ENCODE measurements at regions not wholly inside any gene's neighbourhood (a gene's known extent, or its start where the extent isn't known, plus 50 kb on each side); places are given as distances from the start of the nearest gene placed in this dataset.

- DNase-seq: no peak
Observed at GRCh38 chr21:22961258-22961657, 1963.0 kb downstream of the NCAM2 start.

DNA sequence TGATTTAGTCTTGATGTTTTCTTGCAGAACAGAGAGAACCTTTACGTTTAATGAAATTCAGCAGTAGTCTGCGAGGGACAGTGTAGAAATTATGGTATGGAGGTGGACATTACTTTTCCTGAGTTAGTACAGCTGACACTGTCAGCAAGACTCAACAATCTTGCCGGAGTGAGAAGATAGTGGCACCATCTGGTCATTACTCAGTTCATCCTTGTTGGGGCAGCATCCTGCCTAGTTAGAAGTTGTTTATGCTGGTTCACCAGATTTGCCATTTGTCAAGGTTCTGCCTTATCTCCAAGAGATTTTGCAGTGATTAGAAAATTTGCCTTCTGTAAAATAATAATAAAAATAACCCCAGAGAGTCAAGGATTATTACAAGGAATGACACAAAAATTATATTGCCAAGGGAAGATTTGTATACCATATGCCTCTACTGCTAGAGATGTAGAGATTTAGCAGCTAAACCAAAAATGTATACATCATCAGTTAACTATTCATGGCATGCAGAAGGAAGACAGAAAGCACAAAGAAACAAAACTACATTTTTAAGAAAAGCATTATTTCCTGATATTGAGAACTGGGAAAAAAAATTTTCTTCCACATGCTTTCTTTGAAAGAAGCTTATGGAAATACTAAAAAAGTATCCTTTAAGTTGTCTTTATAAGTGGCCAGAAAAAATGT lies 1967.4 kb downstream of the NCAM2 start:
- DNase-seq: peak; percentile 63

GRCh38 chr21:22981819-22982218 lies 1983.6 kb downstream of the NCAM2 start:
- no peak for DNase-seq

GRCh38 chr21:22993144-22993543 lies 1994.9 kb downstream of the NCAM2 start:
- no peak for DNase-seq

DNA sequence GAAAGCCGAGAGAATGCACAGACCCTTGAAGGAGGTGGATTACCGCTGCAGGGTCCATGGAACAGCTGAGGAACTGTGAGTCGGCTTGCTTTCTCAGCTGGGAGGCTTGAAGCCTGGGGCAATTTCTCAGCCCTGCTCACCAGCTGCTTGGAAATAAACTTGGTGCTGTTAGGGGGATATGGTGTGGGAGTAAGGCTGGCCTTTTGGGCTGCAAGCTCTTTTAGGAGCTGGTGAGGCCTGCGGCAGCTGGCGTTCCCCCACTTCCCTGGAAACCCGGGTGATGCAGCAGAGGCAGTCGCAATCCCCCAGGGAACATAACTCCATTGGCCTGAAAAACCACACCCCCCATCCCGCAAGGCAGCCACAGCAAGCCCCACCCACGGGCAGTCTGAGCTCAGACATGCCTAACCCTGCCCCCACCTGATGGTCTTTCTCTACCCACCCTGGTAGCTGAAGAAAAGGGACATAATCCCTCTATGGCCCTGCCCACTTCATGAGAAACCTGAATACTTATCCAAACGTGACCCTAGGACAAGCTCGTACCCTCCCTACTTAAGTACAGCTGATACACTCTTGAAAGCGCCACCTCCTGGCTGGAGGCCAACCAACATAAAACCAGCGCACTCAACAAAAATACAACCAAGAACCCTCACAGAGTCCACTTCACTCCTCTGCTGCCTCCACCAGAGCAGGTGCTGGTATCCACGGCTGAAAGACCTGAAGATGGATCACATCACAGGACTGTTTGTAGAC lies 1995.8 kb downstream of the NCAM2 start:
- no peak for DNase-seq

DNA sequence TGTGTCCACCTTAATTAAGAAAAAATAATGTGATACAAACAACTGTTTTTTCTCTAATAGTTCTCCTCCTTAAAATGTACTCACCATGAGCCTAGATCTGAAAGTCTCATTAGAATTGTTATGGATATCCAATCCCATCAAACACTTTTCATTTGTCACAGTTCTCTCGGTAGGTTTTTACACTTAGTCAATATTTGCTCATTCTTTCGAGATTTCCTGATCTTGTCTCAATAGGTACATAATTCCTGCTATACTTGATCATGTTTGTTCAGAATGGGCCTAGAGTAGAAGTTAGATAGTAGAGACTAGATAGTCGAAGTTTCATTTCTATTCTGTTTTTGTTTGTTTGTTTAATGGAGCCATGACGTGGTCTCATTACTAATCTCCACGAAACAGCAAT lies 2005.7 kb downstream of the NCAM2 start:
- DNase-seq: no peak

GRCh38 chr21:23008601-23009202 lies 2010.5 kb downstream of the NCAM2 start:
- no peak for DNase-seq

DNA sequence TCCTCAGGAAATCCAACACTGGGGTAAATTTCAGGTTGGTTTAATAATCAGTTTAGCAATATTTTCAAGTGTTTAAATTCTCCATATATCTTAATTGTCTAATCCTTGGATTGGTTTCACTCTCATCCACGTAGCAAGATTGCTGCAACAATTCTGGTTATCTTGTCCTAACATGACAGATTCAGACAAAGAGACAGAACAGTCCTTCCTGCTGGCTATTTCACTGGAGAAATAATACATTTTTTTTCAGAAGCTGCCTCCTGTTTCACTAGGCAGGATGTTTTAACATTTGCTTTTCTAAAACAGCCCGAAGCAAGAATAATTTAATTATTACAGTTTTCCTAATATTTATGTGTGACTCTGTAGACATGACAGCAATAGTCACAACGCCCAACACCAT lies 2011.2 kb downstream of the NCAM2 start:
- DNase-seq: no peak

DNA sequence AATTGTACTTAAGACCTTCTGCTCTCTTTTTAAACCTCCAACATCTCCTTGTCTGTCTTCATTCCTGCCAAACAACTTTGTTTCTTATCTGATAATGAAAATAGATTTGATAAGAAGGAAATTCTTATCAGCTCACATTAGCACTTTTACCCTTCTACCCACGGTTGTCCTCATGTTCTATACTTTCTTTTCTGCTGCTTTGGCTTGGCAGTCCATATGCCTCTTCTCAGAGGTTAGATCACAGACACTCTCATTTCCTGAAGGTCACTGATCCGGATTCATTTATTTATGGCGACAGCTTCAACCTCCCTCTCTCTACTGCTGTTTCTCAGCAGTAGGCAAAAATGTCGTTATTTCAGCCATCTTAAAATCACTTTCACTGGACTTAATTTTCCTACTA lies 2015.8 kb downstream of the NCAM2 start:
- DNase-seq: no peak

- peak; percentile 19 for DNase-seq
Observed at GRCh38 chr21:23016617-23017016, 2018.4 kb downstream of the NCAM2 start.

DNA sequence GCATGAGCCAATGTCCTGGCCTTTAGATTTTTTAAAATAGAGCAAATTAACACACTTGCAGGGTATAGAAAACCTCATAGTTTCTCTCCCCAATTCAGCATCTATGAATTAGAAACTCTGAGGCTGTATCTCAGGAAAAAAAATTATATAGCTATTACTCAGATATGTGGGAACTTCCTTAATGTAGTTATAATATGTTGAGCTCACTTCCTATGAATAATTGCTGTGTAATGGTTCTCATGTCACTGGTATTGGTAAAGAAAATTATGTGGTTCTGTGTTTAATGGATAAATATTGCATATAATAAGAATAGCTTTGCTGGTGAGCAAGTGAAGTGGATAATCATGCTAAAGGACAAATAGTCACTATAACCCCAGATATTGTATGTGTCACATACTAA lies 2019.8 kb downstream of the NCAM2 start:
- peak; percentile 30 for DNase-seq

GRCh38 chr21:23020969-23021368 lies 2022.8 kb downstream of the NCAM2 start:
- no peak for DNase-seq

- DNase-seq: no peak
Observed at GRCh38 chr21:23021481-23021880, 2023.3 kb downstream of the NCAM2 start.

DNA sequence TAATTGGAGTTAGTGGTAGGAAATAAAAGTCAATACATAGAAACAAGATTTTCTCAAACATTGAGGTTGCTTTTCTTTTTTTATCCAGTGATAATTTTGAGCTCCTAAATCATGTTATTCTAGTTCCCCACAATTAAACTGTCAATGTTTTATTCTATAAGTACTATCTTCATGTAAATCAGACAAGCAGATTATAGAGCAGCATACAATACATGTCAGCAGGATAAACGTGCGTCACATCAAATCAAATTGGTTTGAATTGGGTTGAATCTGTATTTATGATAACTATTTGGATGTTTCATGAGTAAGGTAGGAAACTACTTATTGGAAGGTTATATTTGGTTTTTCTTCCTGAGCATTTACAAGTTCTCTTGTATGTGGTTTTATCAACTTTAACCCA lies 2028.7 kb downstream of the NCAM2 start:
- DNase-seq: no peak

- no peak for DNase-seq
Observed at GRCh38 chr21:23039846-23040245, 2041.6 kb downstream of the NCAM2 start.

DNA sequence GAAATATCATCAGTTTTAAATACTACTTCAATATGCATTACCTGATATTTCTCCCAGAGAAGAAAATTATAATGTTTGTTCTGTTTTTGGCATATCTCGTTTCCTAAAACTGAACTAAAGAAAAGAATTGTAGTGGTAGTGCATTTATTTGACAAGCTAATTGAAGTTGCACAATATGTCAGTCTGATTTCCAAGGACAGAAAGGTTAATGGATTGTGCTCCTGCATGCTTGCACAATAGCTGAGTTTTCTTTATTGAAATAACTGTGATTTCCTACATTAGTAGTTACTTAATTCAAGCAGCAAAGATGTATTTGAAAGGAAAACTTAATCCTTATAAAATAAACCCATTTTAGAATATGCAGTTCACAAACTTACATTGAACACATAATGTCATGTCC lies 2047.7 kb downstream of the NCAM2 start:
- no peak for DNase-seq

DNA sequence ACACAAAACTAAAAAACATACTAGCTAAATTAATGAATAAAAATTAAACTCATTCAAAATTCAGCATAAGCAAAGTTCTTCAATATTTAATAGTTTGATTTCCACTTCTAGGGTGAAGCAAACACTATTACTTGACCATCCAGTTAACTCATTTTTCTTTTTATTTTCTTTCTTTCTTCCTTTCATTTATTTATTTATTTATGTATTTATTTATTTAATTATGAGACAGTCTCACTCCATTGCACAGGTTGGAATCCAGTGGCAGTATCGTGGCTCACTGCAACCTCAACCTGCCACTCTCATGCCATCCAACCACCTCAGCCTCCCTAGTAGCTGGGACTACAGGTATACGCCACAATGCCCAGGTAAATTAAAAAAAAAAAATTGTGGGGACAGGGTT lies 2069.5 kb downstream of the NCAM2 start:
- DNase-seq: no peak

- no peak for DNase-seq
Observed at GRCh38 chr21:23083242-23083641, 2085.0 kb downstream of the NCAM2 start.

GRCh38 chr21:23093259-23093658 lies 2095.1 kb downstream of the NCAM2 start:
- no peak for DNase-seq

DNA sequence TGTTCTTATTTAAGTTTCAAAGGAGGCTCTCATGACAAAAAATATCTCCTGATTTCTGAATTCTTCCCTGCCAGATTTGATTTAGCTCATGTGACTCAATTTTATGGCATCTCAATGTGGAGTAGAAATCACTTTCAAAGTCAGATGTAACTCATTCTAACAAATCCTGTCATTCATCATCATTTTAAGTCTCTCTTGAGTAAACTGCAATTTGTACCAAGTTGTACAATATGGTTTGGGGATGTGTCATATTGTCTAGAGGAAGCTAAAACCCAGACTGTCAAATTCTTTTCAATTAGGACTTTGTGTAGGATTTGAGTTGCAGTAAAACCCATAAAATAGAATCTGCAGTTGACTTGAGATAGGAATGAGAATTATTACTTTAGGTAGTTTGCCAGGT lies 2101.0 kb downstream of the NCAM2 start:
- no peak for DNase-seq

GRCh38 chr21:23101111-23101510 lies 2102.9 kb downstream of the NCAM2 start:
- no peak for DNase-seq

DNA sequence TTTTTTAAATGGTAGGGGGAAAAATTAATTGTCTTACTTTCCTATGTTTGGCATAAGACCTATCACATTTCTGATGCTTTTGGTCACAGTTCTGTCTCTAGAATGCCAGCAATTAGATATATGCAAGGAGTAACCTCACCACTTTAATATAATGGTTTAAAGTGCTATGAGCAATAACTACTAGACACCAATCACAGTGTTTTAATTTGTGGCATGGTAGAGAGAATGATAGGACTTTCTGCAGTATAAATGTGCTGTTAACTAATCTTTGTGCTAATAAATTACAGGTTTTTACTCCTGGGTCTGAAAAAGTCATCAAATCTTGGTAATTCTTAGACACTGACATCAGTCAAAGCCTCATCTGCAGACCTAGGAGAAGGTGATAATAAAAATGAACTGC lies 2110.3 kb downstream of the NCAM2 start:
- DNase-seq: no peak

- no peak for DNase-seq
Observed at GRCh38 chr21:23111070-23111600, 2112.9 kb downstream of the NCAM2 start.

DNA sequence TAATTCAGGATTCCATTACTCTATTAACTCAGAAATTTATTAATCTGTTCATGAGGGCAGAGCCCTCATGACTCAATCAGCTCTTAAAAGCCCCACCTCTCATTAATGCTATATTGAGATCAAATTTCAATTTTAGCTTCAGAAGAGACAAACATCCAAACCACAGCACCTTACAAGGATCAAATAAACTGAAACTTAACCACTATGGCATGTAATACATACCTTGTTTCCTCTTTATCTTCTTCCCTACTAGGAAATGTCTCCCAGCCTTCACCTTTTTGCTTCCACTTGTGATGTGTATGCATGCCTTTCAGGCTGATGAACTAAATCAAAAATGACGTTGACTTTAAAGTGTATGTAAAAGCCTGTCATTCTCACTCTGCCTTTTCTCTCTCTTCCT lies 2121.3 kb downstream of the NCAM2 start:
- no peak for DNase-seq
